ELR (cell line): ENCODE measurements at regions not wholly inside any gene's neighbourhood (a gene's known extent, or its start where the extent isn't known, plus 50 kb on each side); places are given as distances from the start of the nearest gene placed in this dataset.
"Not testable (repeated sequence)": the region's sequence is repeated elsewhere in the genome, so short reads cannot be mapped to it uniquely, and the experiment has no call there.

Source experiments
- DNase-seq: peaks from one replicate; pipeline ENCODE4 v3.0.0-alpha.2; 2015; ENCODE audit warnings: low read depth

DNA sequence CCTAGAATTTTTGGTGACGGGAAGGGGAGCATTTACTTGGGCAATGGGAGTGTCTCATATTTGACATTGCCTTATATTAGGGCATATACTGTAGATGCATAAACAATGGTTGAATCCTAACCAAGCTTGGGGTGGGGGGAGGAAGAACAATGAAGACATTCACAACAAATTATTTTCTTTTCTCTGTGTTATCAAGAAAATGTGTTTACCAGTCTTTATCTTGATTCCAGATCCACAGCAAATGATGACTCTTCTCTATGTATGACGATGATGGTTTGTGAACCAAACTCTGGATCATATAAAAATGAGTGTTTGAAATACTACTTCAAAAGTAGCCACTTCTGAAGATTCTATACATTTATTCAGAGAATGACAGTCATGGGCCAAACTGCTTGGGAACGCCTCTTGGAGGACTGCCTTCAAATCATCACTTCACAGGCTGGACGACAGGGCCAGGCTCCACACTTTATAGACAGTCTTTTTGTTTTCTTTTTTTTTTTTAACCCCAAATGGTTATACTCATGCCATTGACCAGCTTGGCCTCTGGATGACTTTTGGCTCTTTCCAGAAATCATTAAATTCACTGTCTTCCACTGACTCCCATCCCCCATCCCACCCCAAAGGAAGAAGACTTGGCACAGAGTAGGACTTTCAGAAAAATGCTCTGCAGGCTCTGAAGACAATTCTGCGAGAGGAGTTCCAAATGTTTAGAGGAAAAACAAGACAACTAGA is 123.8 kb upstream of the LIFR start:
- no peak for DNase-seq

DNA sequence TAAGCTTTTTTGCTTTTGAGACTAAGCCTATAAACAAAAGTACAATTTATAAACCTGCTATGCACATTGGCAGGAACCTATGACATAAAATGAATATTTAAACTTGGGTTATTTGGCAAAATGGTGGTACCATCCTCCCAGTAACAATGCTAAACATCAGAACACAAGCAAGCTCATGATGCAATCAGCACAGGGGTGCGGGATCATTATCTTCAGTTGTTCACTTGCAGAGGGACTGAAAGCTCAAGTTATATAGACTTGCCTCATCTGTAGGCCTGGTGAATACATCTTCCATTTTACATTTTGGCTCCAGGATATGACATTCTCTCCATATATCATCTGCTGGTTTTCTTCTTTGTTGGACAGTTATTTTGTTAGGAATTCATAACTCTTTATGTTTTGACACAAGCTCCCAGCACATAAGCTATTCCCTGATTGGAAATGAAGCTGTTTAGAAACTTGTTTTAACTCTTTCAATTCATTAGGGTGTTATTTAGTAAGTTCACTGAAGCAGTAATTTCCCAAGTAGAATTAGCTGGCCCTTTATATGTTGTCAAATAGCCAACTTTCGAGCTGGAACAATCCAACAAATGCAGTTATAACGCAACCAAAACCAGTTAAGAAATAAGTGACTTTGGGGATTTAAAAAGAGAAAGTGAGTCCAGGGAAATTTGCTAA is 124.7 kb upstream of the LIFR start:
- DNase-seq = no peak

DNA sequence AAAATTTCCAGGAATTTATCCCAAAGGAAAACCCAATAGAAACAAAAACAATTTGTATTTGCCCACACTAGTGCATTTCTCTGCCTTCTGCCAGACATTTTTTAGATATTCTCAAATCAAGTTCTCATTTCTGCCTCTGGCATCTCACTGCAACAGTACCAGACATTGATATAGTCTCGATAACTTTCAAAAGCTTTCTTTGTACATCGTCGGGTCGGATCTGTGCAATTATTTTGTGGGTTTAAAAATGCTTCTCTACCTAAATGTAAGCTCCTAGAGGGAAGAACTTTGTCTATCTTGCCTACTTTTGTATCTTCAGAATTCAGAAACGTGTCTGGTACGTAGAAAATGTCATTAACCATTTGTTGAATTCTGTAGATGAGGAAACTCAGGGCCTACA is 125.5 kb upstream of the LIFR start:
- DNase-seq = no peak

DNA sequence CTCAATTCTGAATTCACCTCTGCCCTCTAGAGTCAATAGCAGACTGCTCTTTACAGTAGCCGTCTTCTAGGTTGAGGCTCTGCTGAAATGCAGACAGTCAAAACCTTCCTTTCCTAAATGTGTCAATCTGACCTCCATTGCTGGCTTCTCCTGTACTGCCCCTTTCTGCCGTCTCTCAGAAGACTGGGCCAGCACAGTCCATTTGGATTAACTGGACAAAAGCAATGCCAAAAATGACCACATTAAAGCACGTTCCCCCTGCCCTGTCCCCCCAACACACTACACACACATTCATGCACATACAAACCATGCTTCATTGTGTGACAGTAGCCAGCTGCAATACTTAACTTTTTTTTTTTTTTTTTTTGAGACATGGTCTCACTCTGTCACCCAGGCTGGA is 130.2 kb upstream of the LIFR start:
- DNase-seq = no peak

DNA sequence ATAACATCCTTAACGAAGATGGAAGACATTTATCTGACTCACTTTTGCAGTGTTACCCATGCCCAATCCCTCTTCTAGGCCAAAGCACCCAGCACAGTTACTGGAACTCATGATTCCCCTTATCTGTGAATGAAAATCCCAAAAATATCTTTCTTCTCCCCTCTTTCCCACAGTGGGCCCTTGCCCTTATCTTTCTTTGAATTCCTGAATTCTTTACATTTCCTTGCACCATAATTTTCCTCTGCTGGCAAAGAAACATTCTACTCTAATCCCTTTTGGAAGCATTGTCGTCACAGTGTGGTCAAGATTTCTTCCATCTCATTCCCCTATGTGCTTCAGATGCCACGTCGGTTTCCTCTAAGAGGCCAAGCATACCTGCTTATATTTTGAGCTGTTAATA is 135.9 kb upstream of the LIFR start:
- DNase-seq = no peak

DNA sequence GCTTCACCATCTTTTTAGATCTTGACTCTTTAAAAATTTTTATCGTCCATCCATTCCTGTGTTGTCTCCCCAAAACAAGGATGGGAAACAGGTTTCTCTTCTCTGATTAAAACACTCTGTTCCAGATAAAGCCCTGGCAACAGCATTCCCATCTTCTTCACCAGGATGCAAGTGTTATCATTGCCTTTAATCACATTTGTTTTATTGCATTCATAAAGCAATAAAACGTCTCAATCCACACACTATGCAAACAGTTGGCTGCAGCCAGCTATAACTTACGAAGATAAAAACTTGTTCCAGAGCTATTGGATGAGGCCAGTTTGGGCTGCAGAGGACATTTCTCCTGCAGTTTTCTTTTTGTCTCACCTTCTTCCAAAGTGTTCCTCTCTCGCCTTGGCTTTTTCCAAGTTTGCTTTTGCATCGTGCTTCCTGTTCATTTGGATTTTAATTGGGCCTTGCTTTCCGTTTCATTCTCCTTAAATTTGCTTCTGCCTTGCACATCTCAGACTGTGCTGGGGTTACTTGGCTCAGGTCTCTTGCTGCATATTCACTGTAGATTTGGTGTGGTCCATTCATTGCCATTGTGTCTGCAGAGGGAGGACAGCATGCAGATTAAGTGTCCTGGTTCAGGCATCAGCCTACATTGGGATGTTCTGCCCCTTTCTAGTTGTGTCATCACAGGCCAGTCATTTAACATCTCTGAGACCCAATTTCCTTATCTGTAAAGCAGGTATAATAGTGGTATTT is 136.5 kb upstream of the LIFR start:
- no peak for DNase-seq

DNA sequence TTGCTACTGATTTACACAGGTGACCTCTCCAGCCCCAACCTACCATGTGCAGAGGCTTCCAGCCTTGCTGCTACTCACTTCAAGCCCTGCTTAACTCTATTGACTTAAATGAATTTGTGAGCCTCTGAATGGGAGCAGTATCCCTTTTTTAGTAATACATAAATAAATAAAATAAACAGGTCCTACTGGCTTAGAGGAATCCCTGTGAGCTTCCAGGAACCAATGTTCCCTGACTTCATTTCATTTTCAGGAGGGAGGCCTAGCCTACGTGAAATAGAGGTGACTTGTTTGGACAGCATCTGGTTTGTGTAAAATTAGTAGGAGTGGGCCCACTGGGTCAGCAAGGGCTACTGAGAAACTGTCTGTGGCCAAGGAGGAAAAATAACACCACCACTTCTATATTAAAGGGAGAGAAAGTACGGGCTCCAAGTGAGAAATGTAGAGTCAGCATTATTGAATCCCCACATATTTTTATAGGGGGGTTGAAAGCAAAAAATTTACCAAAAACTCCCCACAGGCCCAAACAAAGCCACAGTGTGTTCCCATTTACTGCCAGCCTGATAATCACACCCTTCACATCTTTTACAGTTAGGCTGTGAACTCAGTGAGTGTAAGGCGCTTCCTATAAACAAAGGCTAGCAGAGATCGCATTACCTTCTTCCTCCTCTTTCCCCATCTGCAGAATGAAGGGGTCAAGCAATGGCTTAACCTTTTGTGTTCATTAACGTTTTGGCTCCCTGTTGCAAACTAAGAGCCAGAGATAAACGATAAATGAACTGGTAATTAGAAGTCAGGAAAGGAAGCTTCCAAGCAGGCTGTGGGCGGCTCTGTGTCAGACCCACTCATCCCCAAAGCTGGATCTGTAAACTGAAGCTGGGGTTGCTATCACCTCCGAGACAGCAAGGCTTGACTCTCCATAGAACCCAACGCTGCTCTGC is 138.8 kb upstream of the LIFR start:
- DNase-seq = no peak

DNA sequence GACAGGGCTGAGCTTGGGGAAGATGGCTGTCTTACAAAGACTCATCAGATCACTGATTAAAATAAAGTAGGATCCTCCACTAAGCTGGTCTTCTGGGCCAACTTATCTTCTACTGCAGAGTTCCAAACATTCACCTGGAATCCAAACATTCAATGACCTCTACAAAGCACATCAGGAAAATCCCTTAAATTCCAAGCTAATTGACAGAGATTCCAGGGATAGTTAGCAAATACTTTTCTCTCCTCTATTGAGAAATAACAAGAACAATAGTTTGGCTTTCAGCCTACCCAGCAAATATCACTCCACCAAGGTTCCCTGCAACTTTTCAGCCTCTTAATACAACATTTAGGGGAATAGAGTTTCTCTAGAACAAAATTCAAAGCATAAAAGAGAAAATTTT is 140.6 kb upstream of the LIFR start:
- no peak for DNase-seq

DNA sequence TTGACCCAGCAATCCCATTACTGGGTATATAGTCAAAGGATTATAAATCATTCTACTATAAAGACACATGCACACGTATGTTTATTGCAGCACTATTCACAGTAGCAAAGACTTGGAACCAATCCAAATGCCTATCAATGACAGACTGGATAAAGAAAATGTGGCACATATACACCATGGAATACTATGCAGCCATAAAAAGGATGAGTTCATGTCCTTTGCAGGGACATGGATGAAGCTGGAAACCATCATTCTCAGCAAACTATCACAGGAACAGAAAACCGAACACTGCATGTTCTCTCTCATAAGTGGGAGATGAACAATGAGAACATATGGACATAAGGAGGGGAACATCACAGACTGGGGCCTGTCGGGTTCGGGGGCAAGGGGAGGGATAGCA is 140.3 kb upstream of the OSMR start:
- DNase-seq = not testable (repeated sequence)

DNA sequence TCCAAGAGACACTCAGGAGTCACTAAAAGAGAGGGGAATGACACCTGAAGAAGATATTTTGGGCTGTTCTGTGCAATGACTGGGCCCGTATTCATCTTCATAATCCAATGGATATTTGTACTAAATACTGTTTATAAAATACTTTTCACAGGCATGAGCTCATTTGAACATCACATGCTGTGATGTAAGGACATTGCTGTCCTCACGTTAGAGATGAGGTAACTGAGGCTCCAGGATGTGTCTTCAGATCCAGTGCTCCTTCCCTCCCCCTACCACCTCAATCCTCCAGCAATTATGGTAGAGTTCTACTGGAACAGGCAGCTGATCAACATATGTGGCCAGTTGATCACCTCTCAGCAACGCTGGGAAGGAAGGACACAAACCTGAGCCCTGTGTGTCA is 139.4 kb upstream of the OSMR start:
- no peak for DNase-seq

DNA sequence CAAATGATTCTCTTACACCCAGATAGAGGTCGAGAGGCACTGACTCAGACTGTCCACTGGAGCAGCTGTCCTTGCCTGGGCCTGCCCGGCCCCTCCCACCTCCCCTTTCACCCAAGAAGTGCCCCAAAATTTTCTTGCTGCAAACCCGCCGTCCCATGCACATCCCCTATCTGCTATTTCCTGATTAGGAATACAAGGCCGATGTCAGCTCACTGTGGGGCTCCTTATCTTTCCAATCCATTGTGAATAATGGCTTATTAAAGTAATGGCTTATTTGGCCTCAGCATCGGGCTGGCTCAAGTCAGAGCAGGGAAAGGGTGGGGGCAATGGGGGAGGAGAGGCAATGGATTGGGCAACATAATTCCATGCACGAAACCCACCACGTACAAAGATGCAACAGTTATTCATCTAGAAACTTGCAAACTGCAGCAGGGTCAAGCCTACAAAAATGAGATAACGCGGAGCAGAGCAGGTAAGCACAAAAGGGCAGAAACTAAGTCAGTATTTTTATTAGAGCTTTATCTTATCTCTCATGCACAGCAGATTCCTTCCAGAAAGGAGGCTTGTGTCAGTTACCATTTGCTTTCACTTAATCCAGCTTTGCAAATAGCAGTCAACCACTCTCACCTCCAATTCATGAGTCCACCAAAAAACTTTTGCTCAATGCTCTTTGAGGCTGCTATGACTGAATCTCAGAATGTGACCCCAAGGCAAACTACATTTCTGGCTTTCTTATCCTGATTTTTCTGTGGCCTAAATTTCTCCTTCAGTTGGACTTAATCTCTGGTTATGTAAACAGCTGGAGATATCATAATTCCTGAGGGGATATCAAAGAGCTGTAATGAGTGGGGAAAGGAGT is 138.2 kb upstream of the OSMR start:
- DNase-seq = no peak

DNA sequence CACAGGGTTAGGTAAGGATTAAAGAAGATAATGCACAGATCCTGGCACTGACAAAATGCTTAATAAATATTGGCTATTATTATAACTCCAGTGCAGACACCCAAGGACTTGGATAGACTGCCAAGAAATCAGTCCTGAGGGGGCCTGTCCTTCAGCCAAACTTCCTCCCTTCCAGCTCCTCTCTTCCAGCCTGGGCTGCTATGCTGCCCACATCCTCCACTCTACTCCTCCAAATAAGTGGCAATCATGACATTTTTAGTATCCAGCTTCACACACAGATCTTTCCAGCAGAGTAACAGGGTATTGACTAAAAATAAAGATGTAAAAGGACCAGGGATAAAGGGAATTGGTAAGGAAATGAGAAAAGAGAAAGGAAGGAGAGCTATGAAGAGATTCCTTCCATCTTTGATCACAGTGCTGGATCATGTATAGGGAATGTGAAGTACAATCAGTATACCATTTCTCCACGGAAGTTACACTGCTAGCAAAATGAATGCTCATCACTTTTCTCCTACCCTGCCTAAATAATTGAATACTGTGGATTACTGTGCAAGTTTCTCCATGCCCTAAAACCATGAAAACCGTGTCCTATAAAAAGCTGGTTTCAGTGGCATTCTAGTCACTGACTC is 136.0 kb upstream of the OSMR start:
- DNase-seq = no peak

DNA sequence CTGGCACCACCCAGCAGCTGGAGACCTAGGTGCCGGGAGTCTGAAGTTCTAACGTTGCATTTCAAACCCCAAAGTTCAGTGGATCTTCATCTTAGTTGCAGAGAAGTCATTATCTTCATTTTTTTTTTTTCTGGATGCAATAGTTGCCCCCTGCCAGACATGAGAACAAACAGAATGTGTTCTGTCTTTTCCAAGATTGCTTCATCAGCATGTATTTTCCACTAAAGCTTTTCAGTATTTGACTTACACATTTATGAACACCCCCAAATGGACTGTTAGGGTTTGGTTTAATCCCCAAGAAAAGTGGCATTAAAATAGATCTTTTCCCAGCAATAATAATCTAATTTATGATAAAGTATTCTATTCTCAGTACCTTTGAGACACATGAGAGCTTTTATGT is 135.2 kb upstream of the OSMR start:
- no peak for DNase-seq

DNA sequence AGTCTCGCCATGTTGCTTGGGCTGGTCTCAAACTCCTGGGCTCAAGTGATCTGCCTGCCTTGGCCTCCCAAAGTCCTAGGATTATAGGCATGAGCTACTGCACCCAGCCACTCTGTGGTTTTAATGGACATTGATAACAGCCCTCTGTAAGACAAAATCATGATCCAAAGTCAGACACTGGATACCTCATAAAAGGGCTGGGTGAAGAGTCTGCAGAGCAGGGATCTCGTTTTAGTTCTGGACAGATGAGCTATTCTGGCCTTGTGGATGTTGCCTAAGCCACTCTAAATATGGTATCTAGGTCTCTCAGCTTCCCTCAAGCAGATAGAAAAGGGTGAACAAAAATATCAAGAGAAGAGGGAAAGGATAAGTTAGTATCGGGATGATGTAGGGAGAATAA is 133.4 kb upstream of the OSMR start:
- no peak for DNase-seq

DNA sequence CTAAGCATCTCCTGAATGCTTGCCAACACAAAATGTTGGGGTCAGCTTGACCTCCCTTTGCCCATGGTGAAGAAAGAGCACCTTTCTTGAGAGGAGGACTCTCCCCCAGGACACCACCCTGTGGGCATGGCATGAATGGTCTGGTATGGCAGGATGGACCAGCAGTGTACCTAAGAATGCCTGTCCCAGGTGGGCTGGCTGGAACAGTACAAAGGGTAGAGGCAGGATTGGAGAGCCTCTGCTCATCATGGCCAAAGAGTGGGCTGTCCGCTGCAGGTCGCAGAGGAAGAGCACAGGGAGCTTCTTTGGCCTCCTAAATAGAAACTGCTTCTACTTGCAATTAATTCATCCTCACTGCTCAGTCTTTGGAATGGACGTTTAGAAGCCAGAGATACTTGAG is 131.6 kb upstream of the OSMR start:
- DNase-seq = no peak

DNA sequence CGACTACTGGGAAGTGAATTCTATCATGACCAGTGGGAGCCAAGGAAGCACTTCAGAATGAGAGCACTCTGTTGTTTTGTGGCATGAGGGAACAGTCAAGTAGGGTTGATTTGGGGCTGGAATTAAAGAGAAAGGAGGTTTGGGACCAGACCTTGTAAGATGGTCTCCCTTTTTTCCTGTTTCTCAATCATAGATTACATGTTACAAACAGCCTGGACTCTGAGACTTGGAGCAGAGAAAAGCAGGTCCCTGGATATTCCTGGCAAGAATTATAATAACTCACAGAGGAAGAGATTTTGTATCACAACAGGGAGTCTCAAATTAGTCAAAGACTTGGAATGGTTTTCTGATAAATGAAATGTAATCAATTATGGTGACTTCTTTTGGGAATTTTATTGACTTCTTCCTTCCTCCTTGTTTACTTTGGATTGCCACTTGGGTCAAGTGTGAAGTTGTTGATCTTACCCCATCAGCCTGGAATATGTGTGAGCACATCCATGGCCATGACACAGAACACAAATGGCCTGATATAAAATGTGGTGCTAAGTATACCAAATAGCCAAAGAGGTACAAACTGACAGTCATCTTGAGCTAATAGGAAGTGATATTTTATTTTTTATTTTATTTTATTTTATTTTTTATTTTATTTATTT is 131.0 kb upstream of the OSMR start:
- DNase-seq = no peak

DNA sequence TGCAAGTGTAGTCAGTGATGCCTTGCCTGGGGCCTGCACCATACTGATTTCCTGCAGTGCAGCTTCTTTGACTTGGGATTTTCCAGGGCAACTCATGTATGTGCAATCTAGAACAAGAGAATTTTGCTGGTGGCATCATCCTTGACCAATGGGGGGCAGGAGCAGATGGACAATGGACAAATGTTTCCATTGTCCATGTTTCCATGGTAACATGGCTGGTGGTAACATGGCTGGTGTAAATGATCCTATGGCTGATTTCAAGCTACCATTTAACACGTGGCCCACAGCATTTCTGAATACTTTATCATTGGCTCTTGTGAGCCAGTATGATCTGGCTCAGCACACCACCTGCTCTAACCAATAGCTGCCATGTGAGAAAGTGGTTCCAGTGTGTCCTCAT is 130.1 kb upstream of the OSMR start:
- peak; percentile 36 for DNase-seq

DNA sequence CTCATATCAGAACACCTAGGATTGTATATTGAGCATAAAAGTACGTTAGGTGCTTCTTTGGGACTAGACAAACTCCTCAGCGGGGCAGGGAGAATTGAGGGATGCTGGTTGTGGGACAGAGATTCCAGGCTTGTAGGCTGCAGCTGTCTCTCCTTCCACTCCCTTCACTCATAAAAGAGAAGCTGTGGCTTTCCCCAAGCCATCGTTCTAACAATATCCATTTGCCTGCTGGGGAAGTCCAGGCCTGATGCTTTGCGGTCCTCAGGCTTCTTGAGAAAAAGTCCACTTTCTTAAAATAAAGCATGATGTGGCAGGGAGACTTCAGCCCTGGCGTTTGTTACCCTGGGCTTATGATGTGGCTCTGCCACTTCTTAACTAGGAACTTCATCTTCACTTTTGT is 129.3 kb upstream of the OSMR start:
- no peak for DNase-seq

DNA sequence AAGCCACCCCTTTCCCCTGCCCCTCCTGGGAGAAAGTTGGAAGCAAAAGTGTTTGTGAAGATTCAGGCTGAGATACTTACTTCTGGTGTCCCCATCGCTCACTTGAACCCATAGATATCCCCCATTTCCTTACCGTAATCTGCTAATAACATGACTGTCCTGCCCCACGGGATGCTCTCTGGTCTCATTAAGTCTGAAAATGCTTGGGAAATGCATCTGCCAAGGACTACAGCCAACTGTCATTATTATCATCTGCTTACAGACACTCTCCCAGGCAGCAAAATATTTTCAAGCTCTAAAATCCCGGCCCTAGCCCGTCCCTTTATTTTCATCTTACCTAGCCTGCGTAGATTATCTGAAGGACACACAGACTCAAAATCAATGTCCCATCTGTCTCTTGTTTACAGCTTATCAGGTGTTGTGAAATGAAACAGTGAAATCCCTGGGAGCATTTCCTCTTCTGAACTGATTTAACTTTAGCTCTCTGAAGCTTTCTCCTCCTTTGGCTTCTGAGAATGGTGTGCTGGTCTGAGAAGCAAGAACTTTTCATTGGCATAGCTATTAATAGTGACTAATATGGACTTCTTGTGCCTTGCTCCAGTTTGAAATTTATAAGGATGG is 126.9 kb upstream of the OSMR start:
- DNase-seq = peak; percentile 17

DNA sequence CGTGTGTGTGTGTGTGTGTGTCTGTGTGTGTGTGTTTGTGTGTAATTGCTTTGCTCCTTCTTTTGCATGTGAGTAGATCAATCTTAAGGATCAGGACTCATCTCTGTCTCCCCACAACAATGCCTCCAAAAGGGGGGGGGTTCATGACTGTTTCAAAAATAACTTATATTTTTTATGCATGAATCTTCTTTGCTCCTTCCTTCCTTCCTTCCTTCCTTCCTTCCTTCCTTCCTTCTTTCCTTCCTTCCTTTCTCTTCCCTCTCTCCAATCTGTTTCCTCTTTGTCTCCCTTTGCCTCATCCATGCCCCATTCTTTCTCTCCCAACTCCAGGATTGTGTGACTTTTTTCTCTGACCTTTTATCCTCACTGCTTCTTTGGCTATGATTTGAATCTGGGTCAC is 126.4 kb upstream of the OSMR start:
- no peak for DNase-seq
